GM12878 (cell line): ENCODE measurements at regions not wholly inside any gene's neighbourhood (a gene's known extent, or its start where the extent isn't known, plus 50 kb on each side); places are given as distances from the start of the nearest gene placed in this dataset.

Experiments
- ATAC-seq: fragments of 200-7000 bp; cut with Tn5 transposase; 3 replicates; pipeline ENCODE4 v1.9.1; 2020; ENCODE audit warnings: mild to moderate bottlenecking, moderate library complexity
- BruUV-seq: library from RNA; stranded (reverse); fragments of 400-500 nt; replicated peaks from 2 replicates; lab custom pipeline; 2021; lab: Mats Ljungman, UMichigan
- CTCF ChIA-PET: fragments of 300-600 bp; sonication (Branson Sonifier 250); formaldehyde crosslinking; extraction: SDS; loops from one replicate; lab custom pipeline; 2021; ENCODE audit warnings: inconsistent platforms; lab: Yijun Ruan, JAX
- POLR2A ChIA-PET: fragments of 350-600 bp; formaldehyde crosslinking; extraction: SDS; loops from one replicate; lab custom pipeline; 2021; ENCODE audit warnings: inconsistent platforms; lab: Charles Lee
- RAD21 ChIA-PET: fragments of 300-600 bp; sonication (Branson Sonifier 250); formaldehyde crosslinking; loops from one replicate; lab custom pipeline; 2023; ENCODE audit warnings: antibody characterized with exemption; ENCODE audit not compliant: unreplicated experiment; lab: Charles Lee
- SMC1A ChIA-PET: fragments of 300-600 bp; sonication (Branson Sonifier 250); formaldehyde crosslinking; loops from one replicate; lab custom pipeline; 2023; ENCODE audit not compliant: unreplicated experiment, uncharacterized antibody; lab: Charles Lee
- DNase-seq: peaks from one replicate; pipeline ENCODE4 v3.0.0-alpha.2; 2011; ENCODE audit warnings: low read depth, low spot score
- FAIRE-seq: peaks from 3 replicates; lab custom pipeline; 2011; peaks lifted over from hg19 to GRCh38; lab: Jason Lieb, UNC
- H2AFZ ChIP-seq: 2 replicates; pipeline ENCODE4 v1.6.0; 2011; ENCODE audit warnings: low read depth, low read length, control low read depth; ENCODE audit not compliant: control insufficient read depth
- H3K27ac ChIP-seq: 2 replicates; pipeline ENCODE4 v1.5.1; 2011; ENCODE audit warnings: control low read depth; ENCODE audit not compliant: control insufficient read depth, insufficient read depth
- H3K27me3 ChIP-seq, 2 experiments: replicated peaks in 1 of 2; 2 replicates each; pipeline versions ENCODE4 v1.6.0 to v1.6.1; 2011; ENCODE audit warnings: low read length in 1 of 2; ENCODE audit not compliant: control insufficient read depth in 2 of 2, insufficient read depth in 2 of 2
- H3K36me3 ChIP-seq, 2 experiments: 2 replicates each; pipeline ENCODE4 v1.5.1; 2011; ENCODE audit warnings: low read length in 1 of 2; ENCODE audit not compliant: control insufficient read depth in 2 of 2, insufficient read depth in 2 of 2
- H3K4me1 ChIP-seq: 2 replicates; pipeline ENCODE4 v1.6.1; 2011; ENCODE audit warnings: mild to moderate bottlenecking, low read length, moderate library complexity, mixed read lengths; ENCODE audit not compliant: control insufficient read depth, insufficient read depth
- H3K4me2 ChIP-seq: 2 replicates; pipeline ENCODE4 v1.6.0; 2011; ENCODE audit warnings: control low read depth; ENCODE audit not compliant: control insufficient read depth, insufficient read depth
- H3K4me3 ChIP-seq: fragments of 200-600 bp; sonication (generic); 2 replicates; pipeline ENCODE4 v1.5.1; 2016
- H3K79me2 ChIP-seq: 2 replicates; pipeline ENCODE4 v1.6.0; 2011; ENCODE audit warnings: low read length; ENCODE audit not compliant: control insufficient read depth, insufficient read depth
- H3K9ac ChIP-seq: 2 replicates; pipeline ENCODE4 v1.8.0; 2011; ENCODE audit warnings: low read length, control low read depth, mixed read lengths; ENCODE audit not compliant: control insufficient read depth, insufficient read depth
- H3K9me3 ChIP-seq: replicated peaks from 3 replicates; pipeline ENCODE4 v1.5.1; 2011; ENCODE audit warnings: mild to moderate bottlenecking, low read length; ENCODE audit not compliant: control insufficient read depth, insufficient read depth
- H4K20me1 ChIP-seq: 2 replicates; pipeline ENCODE4 v1.6.0; 2011; ENCODE audit not compliant: control insufficient read depth, insufficient read depth
- E4F1 ChIP-seq: fragments of 450-650 bp; IDR thresholded peaks from 2 replicates; pipeline ENCODE4 v1.6.1; 2018; ENCODE audit warnings: borderline replicate concordance, mild to moderate bottlenecking; ENCODE audit not compliant: partially characterized antibody
- ELK1 ChIP-seq: IDR thresholded peaks from 2 replicates; pipeline ENCODE4 v1.6.1; 2012; ENCODE audit warnings: low read depth, low read length, improper control_type of control experiment
- WGBS: methylation state at CpG from one replicate; pipeline ENCODE4 v1.1.6; 2016; ENCODE audit warnings: low lambda C conversion rate; ENCODE audit not compliant: insufficient replicate concordance, insufficient coverage; ENCODE audit errors: missing lambda C conversion rate; 5-methylcytosine and 5-hydroxymethylcytosine counted together
- in situ Hi-C: fragments of 300-500 bp; cut with MboI; formaldehyde crosslinking; loops from 9 replicates; pipeline ENCODE4 v1.14.3; 2018; ENCODE audit warnings: mixed read lengths
- intact Hi-C: fragments of 100-400 bp; cut with micrococcal nuclease; formaldehyde crosslinking; loops from one replicate; pipeline ENCODE4 v1.14.2; 2022; ENCODE audit not compliant: unreplicated experiment
- TF ChIP-seq, protein P1 (sequence below): fragments of 450-650 bp; IDR thresholded peaks from 2 replicates; pipeline ENCODE4 v1.6.1; 2017; ENCODE audit warnings: mild to moderate bottlenecking

GRCh38 chr14:56896922-56897321 lies 86.6 kb upstream of the OTX2 start (continued):
- TF ChIP-seq E4F1, result no peak
- TF ChIP-seq, protein P1, sequence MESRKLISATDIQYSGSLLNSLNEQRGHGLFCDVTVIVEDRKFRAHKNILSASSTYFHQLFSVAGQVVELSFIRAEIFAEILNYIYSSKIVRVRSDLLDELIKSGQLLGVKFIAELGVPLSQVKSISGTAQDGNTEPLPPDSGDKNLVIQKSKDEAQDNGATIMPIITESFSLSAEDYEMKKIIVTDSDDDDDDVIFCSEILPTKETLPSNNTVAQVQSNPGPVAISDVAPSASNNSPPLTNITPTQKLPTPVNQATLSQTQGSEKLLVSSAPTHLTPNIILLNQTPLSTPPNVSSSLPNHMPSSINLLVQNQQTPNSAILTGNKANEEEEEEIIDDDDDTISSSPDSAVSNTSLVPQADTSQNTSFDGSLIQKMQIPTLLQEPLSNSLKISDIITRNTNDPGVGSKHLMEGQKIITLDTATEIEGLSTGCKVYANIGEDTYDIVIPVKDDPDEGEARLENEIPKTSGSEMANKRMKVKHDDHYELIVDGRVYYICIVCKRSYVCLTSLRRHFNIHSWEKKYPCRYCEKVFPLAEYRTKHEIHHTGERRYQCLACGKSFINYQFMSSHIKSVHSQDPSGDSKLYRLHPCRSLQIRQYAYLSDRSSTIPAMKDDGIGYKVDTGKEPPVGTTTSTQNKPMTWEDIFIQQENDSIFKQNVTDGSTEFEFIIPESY, result no peak

- Histone ChIP-seq H3K27ac (no peak overlapping the region), H3K79me2 (no peaks in the 10 kb centered on the region), H4K20me1 (no peaks in the 10 kb centered on the region), H3K36me3 (no peaks in the 10 kb centered on the region), H3K4me2 (no peak overlapping the region), H3K9ac (no peak overlapping the region), H3K4me1 (no peaks in the 10 kb centered on the region), H2AFZ (no peak overlapping the region), H3K9me3 (no peaks in the 10 kb centered on the region), H3K4me3 (no peak overlapping the region), H3K27me3 (no peaks in the 10 kb centered on the region; a peak in 2 of 4 replicates)
- ChIA-PET POLR2A (interaction anchor here (0.6 kb wide), 1 partner anchor 763 kb away, joined by 4 read pairs; no protein-coding TSS in a partner anchor), RAD21 (interaction anchor here (0.7 kb wide), 1 partner anchor 171 kb away, joined by 3 read pairs; no protein-coding TSS in a partner anchor), SMC1A (interaction anchor here (0.6 kb wide), 1 partner anchor 9 kb away, joined by 4 read pairs; no protein-coding TSS in a partner anchor), CTCF (interaction anchor here (0.7 kb wide), 1 partner anchor 556 kb away, joined by 3 read pairs; no protein-coding TSS in a partner anchor)
- intact Hi-C loops, result no loop called here
- DNase-seq (no peak), ATAC-seq (no peak), FAIRE-seq (no peak)
- in situ Hi-C loops, result no loop called here
- BruUV-seq, result no TSS peak
- WGBS, result 0% methylated on average over 1 of the region's 2 CpGs
- TF ChIP-seq ELK1, result no peak
These were observed 86.0 kb upstream of the OTX2 start for GRCh38 chr14:56896231-56896630.
